DMS114 treated with DMSO at 0.1 percent for 48 hours (cell line): ENCODE measurements at regions not wholly inside any gene's neighbourhood (a gene's known extent, or its start where the extent isn't known, plus 50 kb on each side); places are given as distances from the start of the nearest gene placed in this dataset.
"Not testable (repeated sequence)": the region's sequence is repeated elsewhere in the genome, so short reads cannot be mapped to it uniquely, and the experiment has no call there.

Source experiments
- DNase-seq: peaks from one replicate; lab custom pipeline; 2025; ENCODE audit not compliant: unreplicated experiment; lab: John Stamatoyannopoulos, UW

DNA sequence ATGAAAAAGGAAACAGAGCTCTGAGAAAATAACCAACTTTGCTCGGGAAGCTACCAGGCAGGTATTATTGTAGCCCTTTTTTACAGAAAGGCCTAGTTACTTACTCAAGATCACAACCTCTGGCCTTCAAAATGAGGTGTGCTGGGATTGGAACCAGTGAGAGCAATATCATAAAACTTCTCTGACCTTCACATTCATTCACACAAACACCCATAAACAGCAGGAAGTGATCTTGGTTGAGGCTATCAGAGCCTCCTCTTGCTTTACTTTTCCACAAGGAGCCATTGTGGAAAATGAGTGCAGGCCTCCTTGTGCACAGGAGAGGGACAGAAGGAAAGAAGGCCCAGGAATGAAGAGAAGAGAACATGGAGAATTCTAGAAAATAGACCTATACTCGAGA lies 204.5 kb upstream of the NPVF start:
- DNase-seq = no peak

DNA sequence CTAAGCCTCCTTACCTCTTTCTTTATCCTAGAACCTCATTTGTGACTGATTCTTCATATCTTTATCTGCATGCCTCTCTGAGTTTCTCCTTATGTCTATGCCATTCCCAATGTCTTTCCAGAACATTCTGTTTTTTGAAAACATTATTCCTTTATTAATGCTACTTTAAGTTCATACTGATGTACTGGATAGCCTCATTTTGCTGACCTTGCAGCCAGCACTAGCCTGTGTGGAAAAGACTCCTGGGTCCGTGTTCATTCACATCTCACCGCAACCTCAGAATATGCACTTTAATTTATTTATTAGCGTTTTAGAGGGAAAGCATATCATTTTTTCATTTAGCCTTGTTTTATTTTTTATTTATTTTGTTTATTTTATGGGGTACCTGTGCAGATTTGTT lies 208.1 kb upstream of the NPVF start:
- no peak for DNase-seq

GRCh38 chr7:25437308-25437707 lies 209.0 kb upstream of the NPVF start:
- no peak for DNase-seq

DNA sequence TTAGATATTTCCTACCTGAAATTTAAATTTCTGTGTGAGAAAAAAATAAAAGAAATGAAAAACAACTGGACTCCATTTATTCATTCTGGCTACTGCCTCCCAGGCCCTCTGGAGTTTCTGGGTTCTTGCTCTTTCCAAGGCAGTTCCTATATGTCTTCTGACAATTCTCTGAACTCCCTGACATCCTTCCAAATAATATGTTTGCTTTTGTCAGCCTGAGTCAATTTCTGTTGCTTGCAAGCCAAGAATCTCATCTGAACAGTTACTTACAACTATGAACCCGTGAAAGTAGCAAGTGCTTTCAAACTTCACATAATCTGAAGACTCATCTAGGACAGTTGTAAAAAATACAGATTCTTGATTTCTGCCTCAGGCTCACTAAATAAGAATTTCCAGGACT lies 216.7 kb upstream of the NPVF start:
- DNase-seq = no peak

GRCh38 chr7:25448301-25448700 lies 220.0 kb upstream of the NPVF start:
- no peak for DNase-seq

GRCh38 chr7:25454020-25454419 lies 225.7 kb upstream of the NPVF start:
- DNase-seq = no peak

DNA sequence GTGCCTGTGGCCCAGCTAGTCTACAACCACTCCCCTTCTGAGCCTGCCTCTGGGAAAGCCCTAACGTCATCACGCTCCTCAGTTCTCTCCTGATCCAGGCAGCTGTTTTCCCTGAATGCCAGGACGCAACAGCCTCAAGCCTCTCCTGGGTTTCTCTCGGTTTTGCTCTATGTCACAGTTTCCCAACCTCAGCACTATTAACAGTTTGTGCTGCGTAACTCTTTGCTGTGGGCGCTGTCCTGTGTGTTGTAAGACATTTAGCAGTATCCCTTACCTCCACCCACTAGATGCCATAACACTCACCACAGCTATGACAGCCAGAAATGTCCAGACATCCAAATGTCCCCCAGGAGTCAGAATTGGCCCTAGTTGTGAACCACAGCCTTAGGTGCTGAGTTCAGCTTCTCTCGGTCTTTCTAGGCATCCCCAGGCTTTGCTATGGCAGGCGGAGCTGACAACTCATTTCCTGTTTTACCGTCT lies 226.3 kb upstream of the NPVF start:
- DNase-seq = no peak

GRCh38 chr7:25455683-25456251 lies 227.5 kb upstream of the NPVF start:
- DNase-seq = no peak

DNA sequence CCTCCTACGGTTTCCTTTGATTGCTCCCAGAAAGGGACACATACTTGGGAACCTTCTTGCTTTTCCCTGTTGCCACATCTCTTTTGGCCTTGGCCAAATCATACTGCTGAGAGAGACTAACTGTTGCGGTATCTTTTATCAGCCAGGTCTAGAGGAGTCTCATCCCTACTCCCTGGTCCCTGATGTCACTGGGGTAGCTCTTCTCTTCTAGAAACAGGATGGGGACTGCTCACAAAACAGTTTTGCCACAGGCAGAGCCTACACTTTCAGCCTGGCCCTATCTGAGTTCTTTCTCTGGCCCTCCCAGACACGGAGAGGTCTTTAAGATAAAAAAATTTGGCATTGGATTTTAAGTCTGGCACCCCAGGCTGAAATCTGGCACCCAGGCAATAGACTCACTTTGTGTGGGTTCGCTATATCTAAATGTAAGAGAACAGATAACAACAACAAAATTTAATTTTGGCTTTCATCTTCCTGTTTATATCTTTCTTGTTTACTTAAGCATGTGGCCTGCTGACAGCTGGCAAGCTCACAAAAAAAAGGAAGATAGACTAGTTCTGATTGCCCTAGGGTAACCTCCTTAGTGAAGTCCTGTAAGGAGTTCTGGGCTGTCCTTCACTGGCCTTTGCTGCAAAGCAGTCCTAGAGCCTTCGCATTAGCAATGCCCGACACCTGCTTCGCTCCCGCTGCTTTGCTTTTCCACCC lies 228.3 kb upstream of the NPVF start:
- no peak for DNase-seq

GRCh38 chr7:25459057-25459456 lies 230.8 kb upstream of the NPVF start:
- DNase-seq = no peak

- no peak for DNase-seq
Observed at GRCh38 chr7:25460433-25460832, 232.1 kb upstream of the NPVF start.

GRCh38 chr7:25469669-25470068 lies 241.4 kb upstream of the NPVF start:
- DNase-seq = no peak

GRCh38 chr7:25476863-25477499 lies 248.7 kb upstream of the NPVF start:
- no peak for DNase-seq

GRCh38 chr7:25478221-25478620 lies 249.9 kb upstream of the NPVF start:
- DNase-seq = not testable (repeated sequence)

DNA sequence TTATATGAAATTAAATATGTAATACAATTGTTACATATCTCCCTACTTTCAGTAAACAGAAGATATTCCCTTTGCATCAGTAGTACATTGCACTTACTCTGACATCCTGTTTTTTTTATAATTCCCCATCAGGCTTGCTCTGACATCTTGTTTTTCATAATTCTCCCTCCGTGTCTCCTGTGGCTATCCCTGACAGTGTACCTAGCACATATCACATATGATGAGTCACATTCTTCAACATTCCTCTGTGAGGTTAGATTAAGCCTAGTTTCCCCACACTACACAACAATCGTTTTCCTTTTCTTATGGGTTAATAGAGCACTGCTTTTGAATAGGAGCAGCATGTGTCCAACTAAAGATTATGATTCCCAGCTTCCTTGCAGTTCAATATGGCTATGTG lies 250.6 kb upstream of the NPVF start:
- no peak for DNase-seq

DNA sequence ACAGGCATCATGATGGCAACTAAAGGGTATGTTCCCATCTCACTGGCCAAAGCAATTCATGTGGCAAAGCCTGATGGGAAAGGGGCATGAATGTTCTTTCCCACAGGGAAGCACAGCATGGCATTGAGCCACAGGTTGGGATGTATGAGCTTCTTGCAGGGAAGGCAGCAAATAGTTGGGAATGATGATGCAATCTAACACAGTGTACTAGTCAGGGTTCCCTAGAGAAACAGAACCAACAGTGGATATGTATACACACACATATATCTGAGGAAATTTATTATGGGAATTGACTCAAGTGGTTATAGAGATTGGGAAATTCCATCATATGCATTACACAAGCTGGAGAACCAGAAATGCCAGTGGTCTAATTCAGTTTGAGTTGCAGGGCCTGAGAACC lies 253.6 kb upstream of the NPVF start:
- DNase-seq = no peak

DNA sequence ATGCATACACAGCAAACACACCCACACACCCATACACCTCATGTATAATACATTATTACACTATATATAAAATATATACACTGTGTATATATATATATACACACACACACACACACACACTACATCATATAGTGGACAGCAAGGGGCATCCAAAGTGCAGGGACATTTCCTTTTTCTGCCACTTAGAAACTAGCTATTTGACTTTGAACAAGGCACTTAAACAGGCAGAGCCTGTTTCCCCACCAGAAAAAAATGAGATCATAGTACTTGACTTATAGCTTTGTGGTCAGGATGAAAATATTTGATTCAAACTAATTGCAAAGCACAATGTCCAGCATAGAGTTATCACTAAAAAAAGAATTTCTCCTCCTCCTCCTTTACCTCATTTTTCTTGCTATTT lies 254.3 kb upstream of the NPVF start:
- no peak for DNase-seq

GRCh38 chr7:25485026-25485425 lies 256.7 kb upstream of the NPVF start:
- DNase-seq = no peak

- no peak for DNase-seq
Observed at GRCh38 chr7:25486656-25487055, 258.4 kb upstream of the NPVF start.

- no peak for DNase-seq
Observed at GRCh38 chr7:25493805-25494366, 265.6 kb upstream of the NPVF start.

DNA sequence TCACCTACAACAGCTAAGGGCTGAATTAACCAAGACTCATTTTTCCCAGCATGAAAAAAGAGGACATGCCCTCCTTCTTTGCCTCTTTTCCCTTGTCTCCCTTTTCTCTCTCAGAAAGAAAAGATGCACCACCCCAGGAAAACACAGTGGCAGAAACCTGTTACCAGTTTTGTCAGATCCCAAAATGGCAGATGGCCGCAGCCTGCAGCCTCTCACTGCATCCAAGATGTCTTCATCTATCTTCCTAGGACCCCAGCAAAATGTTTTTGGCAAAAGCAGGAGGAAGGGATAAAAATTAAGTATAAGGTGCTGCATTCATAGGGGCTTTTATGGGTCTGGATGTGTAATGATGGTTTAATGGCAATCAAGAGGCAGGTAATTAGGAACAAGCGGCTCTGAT lies 266.6 kb upstream of the NPVF start:
- no peak for DNase-seq
